ENCODE measurements at regions not wholly inside any gene's neighbourhood (a gene's known extent, or its start where the extent isn't known, plus 50 kb on each side); places are given as distances from the start of the nearest gene placed in this dataset.

GRCh38 chr3:148254402-148254801 is 443.3 kb upstream of the AGTR1 start:
- TF ChIP-seq CTCF (IDR thresholded peaks at IDR 0.05), result no peak
- TF ChIP-seq POLR2A (IDR thresholded peaks at IDR 0.05), result no peak

All from gastroesophageal sphincter (tissue), 3 donors.